Posterior vena cava (tissue), 2 donors: ENCODE measurements at regions not wholly inside any gene's neighbourhood (a gene's known extent, or its start where the extent isn't known, plus 50 kb on each side); places are given as distances from the start of the nearest gene placed in this dataset.

Experiments used
- DNase-seq: peaks from one replicate; pipeline ENCODE4 v3.0.0-alpha.2; 2020; ENCODE audit warnings: low spot score
- intact Hi-C, 2 donors: fragments of 100-400 bp; cut with DNase I; formaldehyde crosslinking; loops; one replicate each; pipeline versions ENCODE4 v1.14.1 to v1.14.2; 2022 to 2023
- donor health status: DM: yes; HTN: yes; CAD: no.
- donor health status: DM: yes; HTN: yes; CAD: no.

GRCh38 chr7:20560325-20561180 is 54.9 kb upstream of the ABCB5 start:
- DNase-seq = no peak
- intact Hi-C loops = no loop called here

GRCh38 chr7:20561466-20561865 is 54.0 kb upstream of the ABCB5 start:
- intact Hi-C loops = no loop called here

DNA sequence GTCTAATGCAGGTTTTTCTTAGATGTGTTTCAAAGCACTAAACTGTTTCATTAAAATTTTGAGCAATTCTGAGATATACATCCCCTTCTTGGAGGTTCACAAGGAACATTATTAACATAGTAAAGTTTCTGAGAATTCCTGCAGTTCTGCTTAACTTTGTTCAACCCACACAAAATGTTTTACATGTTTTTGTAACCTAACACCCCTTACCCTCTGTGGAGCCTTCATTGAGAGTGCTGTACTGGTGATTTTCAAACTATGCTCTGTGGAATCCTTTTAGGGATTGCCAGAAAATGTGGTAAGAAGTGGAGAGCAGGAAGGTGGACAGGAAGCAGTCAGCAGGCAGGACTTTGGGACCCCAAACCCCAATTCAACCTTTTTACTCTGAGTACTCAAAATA is 53.6 kb upstream of the ABCB5 start:
- intact Hi-C loops = no loop called here
- DNase-seq = no peak

More at GRCh38 chr7:20561466-20561865, 54.0 kb upstream of the ABCB5 start:
- no peak for DNase-seq

DNA sequence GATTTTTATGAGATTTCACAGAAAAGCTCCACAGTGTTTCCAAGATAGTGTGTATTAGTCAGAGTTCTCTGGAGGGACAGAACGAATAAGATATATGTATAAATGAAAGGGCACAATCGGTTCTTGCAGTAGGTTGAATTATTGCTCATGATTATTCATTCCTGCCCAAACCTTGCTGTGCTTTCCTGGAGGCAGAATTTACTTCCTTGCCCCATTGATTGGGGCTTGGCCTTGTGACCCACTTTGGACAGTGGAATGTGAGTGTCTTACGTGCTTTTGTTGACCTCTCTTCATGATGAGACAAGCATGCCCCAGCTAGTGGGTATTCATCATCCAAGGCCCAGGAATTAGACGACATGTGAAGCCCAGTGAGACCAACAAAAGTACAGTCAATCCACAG is 53.0 kb upstream of the ABCB5 start:
- no peak for DNase-seq
- intact Hi-C loops = no loop called here
